GM13976 (cell line): ENCODE measurements at regions not wholly inside any gene's neighbourhood (a gene's known extent, or its start where the extent isn't known, plus 50 kb on each side); places are given as distances from the start of the nearest gene placed in this dataset.

Experiments used
- DNase-seq: peaks from one replicate; pipeline ENCODE4 v3.0.0; 2012; ENCODE audit warnings: low spot score
- in situ Hi-C: fragments of 300-500 bp; cut with MboI; formaldehyde crosslinking; loops from one replicate; pipeline ENCODE4 v1.12.0; 2022; ENCODE audit warnings: low sequenced_read_pairs, mixed read lengths, inconsistent platforms; ENCODE audit not compliant: unreplicated experiment
- TF ChIP-seq, protein P1 (sequence below): IDR thresholded peaks from 2 replicates; pipeline ENCODE4 v1.5.1; 2012; ENCODE audit warnings: borderline replicate concordance, mild to moderate bottlenecking; ENCODE audit not compliant: insufficient read depth; ENCODE audit errors: extremely low read depth, missing control alignments, control extremely low read depth

DNA sequence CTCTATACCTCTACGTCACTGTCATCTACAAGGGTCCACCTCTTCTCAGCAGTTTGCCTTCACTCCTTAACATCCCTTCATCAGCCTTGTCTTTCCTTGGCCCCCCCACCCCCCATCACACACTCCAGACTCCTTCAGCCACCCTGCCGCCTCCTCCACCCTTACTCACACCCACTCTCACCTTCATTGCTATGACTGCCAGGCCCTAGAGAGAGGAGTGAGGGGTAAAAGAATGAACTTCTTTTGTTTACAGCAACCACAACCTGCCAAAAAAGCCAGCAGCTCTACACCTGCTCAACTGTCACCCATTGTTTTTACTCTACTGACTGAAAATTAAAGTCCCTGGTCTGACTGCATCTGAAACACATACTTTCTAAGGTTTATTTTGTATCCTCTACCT is 112.8 kb downstream of the DUSP6 start:
- DNase-seq: no peak
- TF ChIP-seq, protein P1, sequence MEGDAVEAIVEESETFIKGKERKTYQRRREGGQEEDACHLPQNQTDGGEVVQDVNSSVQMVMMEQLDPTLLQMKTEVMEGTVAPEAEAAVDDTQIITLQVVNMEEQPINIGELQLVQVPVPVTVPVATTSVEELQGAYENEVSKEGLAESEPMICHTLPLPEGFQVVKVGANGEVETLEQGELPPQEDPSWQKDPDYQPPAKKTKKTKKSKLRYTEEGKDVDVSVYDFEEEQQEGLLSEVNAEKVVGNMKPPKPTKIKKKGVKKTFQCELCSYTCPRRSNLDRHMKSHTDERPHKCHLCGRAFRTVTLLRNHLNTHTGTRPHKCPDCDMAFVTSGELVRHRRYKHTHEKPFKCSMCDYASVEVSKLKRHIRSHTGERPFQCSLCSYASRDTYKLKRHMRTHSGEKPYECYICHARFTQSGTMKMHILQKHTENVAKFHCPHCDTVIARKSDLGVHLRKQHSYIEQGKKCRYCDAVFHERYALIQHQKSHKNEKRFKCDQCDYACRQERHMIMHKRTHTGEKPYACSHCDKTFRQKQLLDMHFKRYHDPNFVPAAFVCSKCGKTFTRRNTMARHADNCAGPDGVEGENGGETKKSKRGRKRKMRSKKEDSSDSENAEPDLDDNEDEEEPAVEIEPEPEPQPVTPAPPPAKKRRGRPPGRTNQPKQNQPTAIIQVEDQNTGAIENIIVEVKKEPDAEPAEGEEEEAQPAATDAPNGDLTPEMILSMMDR: no peak
- in situ Hi-C loops: no loop called here

DNA sequence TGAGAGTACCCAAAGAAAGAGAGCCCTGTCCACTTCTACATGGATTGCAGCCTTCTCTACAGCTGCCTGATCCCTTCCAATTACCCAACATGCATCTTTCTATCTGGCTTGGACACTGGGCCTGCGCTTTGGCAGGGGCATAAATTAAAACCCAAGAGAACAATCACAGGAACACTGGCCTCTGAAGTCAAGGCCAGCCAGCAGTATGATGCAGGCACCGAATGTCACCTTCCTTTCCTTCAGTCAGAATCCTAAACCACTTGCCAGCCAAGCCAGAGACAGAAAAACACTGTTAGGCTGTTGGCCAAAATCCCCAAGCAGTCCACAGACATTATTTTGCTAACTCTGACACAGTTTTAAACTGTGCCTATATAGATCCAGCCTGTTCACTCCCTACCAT is 113.7 kb downstream of the DUSP6 start:
- no peak for DNase-seq
- in situ Hi-C loops: no loop called here
- TF ChIP-seq, protein P1: no peak

DNA sequence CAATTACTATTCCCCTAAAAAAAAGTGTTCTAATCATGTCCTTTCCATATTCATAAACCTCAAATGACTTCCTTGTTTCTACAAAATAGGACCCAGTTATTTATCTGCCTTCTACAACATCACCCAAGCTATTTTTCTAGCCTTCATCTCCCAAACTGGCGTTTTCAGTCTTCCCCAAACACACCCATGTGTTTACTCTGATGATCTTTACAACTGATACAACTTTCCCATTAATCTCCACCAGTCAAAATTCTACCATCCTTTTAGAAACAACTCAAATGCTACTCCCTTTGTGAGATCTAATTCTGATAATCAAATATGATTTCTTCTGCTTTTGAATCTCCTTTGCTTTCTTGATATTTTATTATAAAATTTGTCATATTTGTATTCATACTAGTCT is 114.5 kb downstream of the DUSP6 start:
- in situ Hi-C loops: no loop called here
- DNase-seq: no peak
- TF ChIP-seq, protein P1: no peak

DNA sequence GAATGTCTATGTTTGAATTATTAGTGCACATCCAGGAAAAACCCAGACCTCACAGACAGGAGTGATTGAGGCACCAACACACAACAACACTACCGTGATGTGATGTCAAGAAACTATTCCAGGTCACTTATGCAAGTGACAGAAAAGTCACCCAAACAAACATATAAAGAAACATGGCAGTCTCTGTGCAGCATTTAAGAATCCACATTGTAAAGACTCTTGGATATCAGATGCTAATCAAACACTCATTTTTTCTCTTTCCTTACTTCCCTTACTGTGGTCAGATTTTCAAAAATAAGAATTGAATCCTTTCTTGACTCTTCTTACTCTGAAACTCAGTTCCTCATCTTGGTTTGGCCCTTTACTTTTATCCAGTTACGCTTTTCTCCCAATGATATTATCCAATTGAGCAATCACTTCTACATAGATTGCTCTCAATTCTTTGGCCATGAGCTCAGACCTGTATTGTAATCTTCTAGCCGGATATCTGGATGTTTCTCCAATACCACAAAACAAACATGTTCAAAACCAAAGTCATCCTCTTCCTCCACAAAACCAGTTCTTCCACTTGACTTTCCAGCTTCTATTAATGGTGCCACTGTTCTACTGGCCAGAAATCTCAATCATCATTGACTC is 115.4 kb downstream of the DUSP6 start:
- TF ChIP-seq, protein P1: no peak
- in situ Hi-C loops: no loop called here
- DNase-seq: no peak

DNA sequence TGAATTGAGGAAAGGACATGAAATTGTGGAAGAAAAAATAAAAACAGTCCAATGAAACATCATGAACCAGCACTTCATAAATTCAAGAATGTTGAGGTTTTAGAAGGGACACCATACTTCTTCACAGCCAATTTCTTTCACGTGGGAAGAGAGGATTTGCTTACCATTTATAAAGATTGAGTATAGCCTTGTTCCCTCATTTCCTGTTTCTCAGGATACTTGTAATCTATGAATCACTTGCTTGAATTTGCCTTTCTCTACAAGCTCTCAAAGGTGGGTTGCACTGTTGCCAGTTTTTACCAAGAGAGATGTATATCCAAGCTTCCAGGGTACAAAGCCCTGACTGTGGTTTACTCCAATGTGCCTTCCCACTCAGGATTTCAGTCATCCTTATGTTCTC is 116.1 kb downstream of the DUSP6 start:
- TF ChIP-seq, protein P1: no peak
- DNase-seq: no peak
- in situ Hi-C loops: no loop called here

DNA sequence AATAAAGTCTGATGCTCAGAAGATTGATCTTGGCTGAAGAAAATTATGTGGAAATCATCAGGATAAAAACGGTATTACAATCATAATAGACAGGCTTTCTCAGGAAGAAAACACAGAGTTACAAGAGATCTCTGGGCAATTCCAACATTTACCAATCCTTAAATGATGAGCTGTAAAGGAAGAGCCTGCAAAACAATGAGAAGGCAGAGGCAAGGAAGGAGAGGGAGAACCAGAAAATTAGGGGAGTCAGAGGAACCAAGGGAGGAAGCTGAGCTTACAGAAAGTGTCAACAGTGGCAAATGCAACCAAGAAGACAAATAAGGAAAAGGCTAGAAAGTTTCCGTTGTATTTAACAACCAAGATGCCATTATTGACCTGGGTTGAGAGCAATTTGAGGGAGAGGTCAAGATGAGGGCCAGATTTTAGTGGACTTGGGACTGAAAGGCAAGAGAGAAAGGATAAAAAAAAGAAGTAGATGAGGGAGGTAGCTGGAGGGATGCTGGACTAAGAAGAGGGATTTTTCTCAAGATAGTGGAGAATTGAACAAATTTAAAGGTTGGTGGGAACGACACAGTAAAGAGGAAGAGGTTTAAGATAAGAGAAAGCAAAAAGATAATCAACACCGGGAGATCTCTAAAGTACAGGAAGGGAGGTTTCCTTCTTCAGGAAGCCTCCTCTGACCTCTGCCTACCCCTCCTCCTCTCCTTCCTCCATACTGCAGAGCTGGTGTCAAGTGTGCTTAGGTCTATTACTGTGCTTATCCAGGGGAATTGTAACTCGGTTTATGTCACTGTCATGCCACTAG is 116.9 kb downstream of the DUSP6 start:
- TF ChIP-seq, protein P1: no peak
- no peak for DNase-seq
- in situ Hi-C loops: no loop called here
